DND-41 (cell line): ENCODE measurements at regions not wholly inside any gene's neighbourhood (a gene's known extent, or its start where the extent isn't known, plus 50 kb on each side); places are given as distances from the start of the nearest gene placed in this dataset.
"Not testable (repeated sequence)": the region's sequence is repeated elsewhere in the genome, so short reads cannot be mapped to it uniquely, and the experiment has no call there.

Experiments
- ATAC-seq: fragments of 200-7000 bp; cut with Tn5 transposase; 3 replicates; pipeline ENCODE4 v1.9.1; 2021; ENCODE audit warnings: low read depth; ENCODE audit not compliant: insufficient read depth
- DNase-seq: peaks from one replicate; pipeline ENCODE4 v3.0.0-alpha.2; 2020
- H2AFZ ChIP-seq: 2 replicates; pipeline ENCODE4 v1.6.0; 2012; ENCODE audit warnings: low read depth, low read length
- H3K27ac ChIP-seq: 2 replicates; pipeline ENCODE4 v1.5.1; 2012; ENCODE audit warnings: low read length, inconsistent platforms
- H3K27me3 ChIP-seq: fragments of 200-600 bp; sonication (generic); 2 replicates; pipeline ENCODE4 v1.6.0; 2012; ENCODE audit warnings: low read length, mild to moderate bottlenecking, inconsistent platforms; ENCODE audit not compliant: insufficient read depth, poor library complexity
- H3K36me3 ChIP-seq: 2 replicates; pipeline ENCODE4 v1.5.1; 2012; ENCODE audit warnings: low read length, inconsistent platforms; ENCODE audit not compliant: insufficient read depth
- H3K4me1 ChIP-seq: 2 replicates; pipeline ENCODE4 v1.5.1; 2012; ENCODE audit warnings: mild to moderate bottlenecking, low read length; ENCODE audit not compliant: insufficient read depth
- H3K4me2 ChIP-seq: 2 replicates; pipeline ENCODE4 v1.6.0; 2012; ENCODE audit warnings: mild to moderate bottlenecking, moderate library complexity, low read length, inconsistent platforms; ENCODE audit not compliant: insufficient read depth
- H3K4me3 ChIP-seq, 2 experiments: fragments of 200-600 bp in 1 of 2; shearing (Covaris generic) in 1 of 2; 2 replicates each; pipeline ENCODE4 v1.5.1; 2012 to 2016; ENCODE audit warnings: inconsistent platforms in 2 of 2, low read length in 2 of 2, mild to moderate bottlenecking in 2 of 2, low read depth in 1 of 2, moderate library complexity in 1 of 2
- H3K79me2 ChIP-seq: 2 replicates; pipeline ENCODE4 v1.6.0; 2012; ENCODE audit warnings: low read length, inconsistent platforms; ENCODE audit not compliant: insufficient read depth
- H3K9ac ChIP-seq: 2 replicates; pipeline ENCODE4 v1.6.0; 2012; ENCODE audit warnings: low read depth, mild to moderate bottlenecking, inconsistent platforms, low read length, moderate library complexity
- H3K9me3 ChIP-seq: 2 replicates; pipeline ENCODE4 v1.5.1; 2012; ENCODE audit warnings: low read length, moderate library complexity, mild to moderate bottlenecking, inconsistent platforms; ENCODE audit not compliant: insufficient read depth, severe bottlenecking
- H4K20me1 ChIP-seq: 2 replicates; pipeline ENCODE4 v1.6.0; 2012; ENCODE audit warnings: low read length; ENCODE audit not compliant: insufficient read depth
- CTCF ChIP-seq: IDR thresholded peaks from 2 replicates; pipeline ENCODE4 v1.5.1; 2012; ENCODE audit warnings: borderline replicate concordance, low read length, moderate library complexity, mild to moderate bottlenecking; ENCODE audit not compliant: poor library complexity, severe bottlenecking; ENCODE audit errors: extremely low read depth
- EZH2 ChIP-seq: IDR thresholded peaks from 3 replicates; pipeline ENCODE4 v1.6.1; 2012; ENCODE audit warnings: borderline replicate concordance, low read depth, mild to moderate bottlenecking, moderate library complexity, low read length, inconsistent platforms; ENCODE audit not compliant: severe bottlenecking

GRCh38 chr14:22243971-22244581 lies 344.9 kb downstream of the DAD1 start:
- TF ChIP-seq CTCF (no peak), EZH2 (no peak)
- H3K79me2 ChIP-seq: no peaks in the 10 kb centered on the region
- no peak overlapping the region for H3K4me3 ChIP-seq
- H3K4me1 ChIP-seq: no peaks in the 10 kb centered on the region
- no peaks in the 10 kb centered on the region for H4K20me1 ChIP-seq
- H3K4me2 ChIP-seq: no peak overlapping the region
- H2AFZ ChIP-seq: no peak overlapping the region
- no peak overlapping the region for H3K9ac ChIP-seq
- H3K27ac ChIP-seq: no peak overlapping the region
- no peaks in the 10 kb centered on the region for H3K27me3 ChIP-seq
- no peak for DNase-seq
- no peaks in the 10 kb centered on the region for H3K36me3 ChIP-seq
- no peak for ATAC-seq
- no peaks in the 10 kb centered on the region for H3K9me3 ChIP-seq

GRCh38 chr14:22238320-22238719 lies 350.7 kb downstream of the DAD1 start:
- H4K20me1 ChIP-seq, H3K27ac ChIP-seq, H3K4me1 ChIP-seq, H3K27me3 ChIP-seq, H3K9ac ChIP-seq, H2AFZ ChIP-seq, DNase-seq, H3K4me3 ChIP-seq, H3K4me2 ChIP-seq, H3K9me3 ChIP-seq, ATAC-seq, H3K36me3 ChIP-seq, H3K79me2 ChIP-seq: not testable (repeated sequence)

GRCh38 chr14:22233377-22233776 lies 355.6 kb downstream of the DAD1 start:
- H3K9ac ChIP-seq: no peak overlapping the region
- H3K79me2 ChIP-seq: no peaks in the 10 kb centered on the region
- no peak overlapping the region for H3K4me3 ChIP-seq
- TF ChIP-seq EZH2 (no peak), CTCF (no peak)
- no peak overlapping the region for H3K27ac ChIP-seq
- H2AFZ ChIP-seq: no peak overlapping the region
- DNase-seq (no peak), ATAC-seq (no peak)
- peaks cover 5% of the 10 kb centered on the region for H3K9me3 ChIP-seq
- H3K4me1 ChIP-seq: peaks cover 24% of the 10 kb centered on the region
- H3K4me2 ChIP-seq: no peak overlapping the region
- no peaks in the 10 kb centered on the region for H4K20me1 ChIP-seq
- no peaks in the 10 kb centered on the region for H3K27me3 ChIP-seq
- H3K36me3 ChIP-seq: no peaks in the 10 kb centered on the region

- Histone ChIP-seq H3K79me2 (no peaks in the 10 kb centered on the region), H3K36me3 (no peaks in the 10 kb centered on the region), H3K27ac (no peak overlapping the region), H3K4me2 (no peak overlapping the region), H3K9ac (no peak overlapping the region), H3K27me3 (no peaks in the 10 kb centered on the region), H4K20me1 (no peaks in the 10 kb centered on the region), H3K4me3 (no peak overlapping the region), H3K9me3 (peaks cover 5% of the 10 kb centered on the region), H2AFZ (no peak overlapping the region), H3K4me1 (peaks cover 24% of the 10 kb centered on the region)
- ATAC-seq (no peak), DNase-seq (no peak)
- TF ChIP-seq EZH2 (no peak), CTCF (no peak)
Measured at GRCh38 chr14:22232933-22233332, 356.1 kb downstream of the DAD1 start.
